Stimulated activated CD8-positive, alpha-beta memory T cell treated with anti-CD3 and anti-CD28 coated beads, Interleukin-4, amount 100 ng/mL, for 24 hours (primary cell): ENCODE measurements at regions not wholly inside any gene's neighbourhood (a gene's known extent, or its start where the extent isn't known, plus 50 kb on each side); places are given as distances from the start of the nearest gene placed in this dataset.
"Not testable (repeated sequence)": the region's sequence is repeated elsewhere in the genome, so short reads cannot be mapped to it uniquely, and the experiment has no call there.

Source experiments
- DNase-seq: peaks from one replicate; pipeline ENCODE4 v3.0.0-alpha.2; 2020; ENCODE audit warnings: low read depth

DNA sequence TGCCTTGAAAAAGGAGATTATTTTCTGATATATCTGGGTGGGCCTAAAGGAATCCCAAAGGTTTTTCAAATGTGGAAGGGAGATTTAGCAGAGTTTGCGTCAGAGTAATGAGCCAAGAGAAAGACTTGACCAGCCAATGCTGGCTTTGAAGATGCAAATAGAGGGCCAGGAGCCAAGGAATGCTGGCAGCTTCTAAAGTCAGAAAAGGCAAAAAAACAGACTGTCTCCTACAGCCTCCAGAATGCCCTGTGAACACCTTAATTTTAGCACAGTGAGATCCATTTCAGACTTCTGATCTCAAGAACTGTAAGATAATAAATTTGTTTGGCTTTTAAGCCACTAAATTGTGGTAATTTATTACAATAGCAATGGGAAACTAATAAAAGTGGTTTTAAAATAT, 122.6 kb upstream of the FREM1 start:
- no peak for DNase-seq

DNA sequence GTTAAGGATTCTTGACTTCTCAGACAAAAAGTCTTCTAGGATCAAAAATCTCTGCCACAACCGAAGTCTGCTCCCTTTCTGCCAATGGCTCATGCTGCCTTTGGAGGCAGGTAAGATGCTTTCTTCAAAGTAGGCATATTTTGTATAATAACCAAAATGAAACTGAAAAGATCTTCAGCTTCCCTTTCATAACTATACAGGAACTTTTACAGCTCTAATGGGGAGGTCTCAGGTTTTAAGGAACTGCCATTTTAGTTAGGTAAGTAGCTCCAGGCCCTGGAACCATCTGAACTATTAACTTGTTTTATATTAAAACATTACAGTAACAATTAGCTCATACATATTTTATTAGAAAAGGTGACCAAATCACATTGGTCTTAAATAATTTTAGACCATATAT, 110.9 kb upstream of the FREM1 start:
- DNase-seq: no peak

GRCh38 chr9:15018096-15018637, 107.9 kb upstream of the FREM1 start:
- DNase-seq: no peak

DNA sequence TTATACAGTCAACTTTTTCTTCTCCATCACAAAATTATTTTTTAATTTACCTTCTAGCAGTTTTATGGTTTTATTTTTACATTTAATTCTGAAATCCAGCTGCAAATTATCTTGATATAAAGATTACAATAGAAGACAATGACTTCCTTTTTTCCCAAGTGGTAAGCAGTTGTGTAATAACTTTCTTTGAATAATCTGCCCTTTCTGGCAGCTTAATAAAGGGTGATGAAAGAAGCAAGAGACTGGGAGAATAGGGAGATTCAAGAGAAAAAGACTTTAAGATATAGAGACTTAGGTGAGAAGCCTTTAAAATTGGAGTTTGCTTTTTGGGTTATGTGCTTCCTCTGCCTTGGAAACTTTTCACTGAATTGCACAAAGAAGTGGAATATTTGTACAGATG, 100.4 kb upstream of the FREM1 start:
- DNase-seq: no peak

GRCh38 chr9:15007698-15008097, 97.5 kb upstream of the FREM1 start:
- DNase-seq: no peak

GRCh38 chr9:14994738-14995137, 84.5 kb upstream of the FREM1 start:
- no peak for DNase-seq

DNA sequence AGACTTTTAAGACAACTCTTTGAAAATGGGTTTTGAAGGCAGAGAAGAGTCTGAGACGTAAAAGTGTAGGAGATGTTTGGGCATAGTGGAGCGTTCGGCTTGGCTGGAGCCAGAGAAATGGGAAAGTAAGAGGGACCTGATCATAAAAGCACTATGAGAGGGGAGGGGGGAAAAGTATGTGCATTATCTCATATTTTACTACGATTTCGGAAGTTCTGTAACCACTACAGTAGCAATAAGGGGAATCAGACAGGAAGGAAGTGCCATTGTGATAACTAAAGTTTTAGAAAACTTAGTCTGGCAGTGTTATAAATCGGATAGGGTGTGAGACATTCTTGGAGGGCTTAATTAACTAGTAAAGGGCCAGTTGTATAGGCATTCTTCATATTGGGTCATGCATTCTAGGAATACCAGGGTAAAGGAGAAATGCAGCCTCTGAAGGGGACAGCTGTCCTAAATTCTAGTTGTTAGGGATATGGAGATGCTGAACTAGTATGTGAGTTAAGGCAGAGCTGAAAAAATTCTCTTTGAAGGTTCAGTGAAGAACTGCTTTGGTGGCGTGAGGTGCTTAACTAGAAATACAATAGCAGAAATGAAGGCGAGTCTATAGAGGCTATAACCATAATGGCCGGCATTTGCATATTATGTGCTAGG, 83.8 kb upstream of the FREM1 start:
- DNase-seq: no peak

DNA sequence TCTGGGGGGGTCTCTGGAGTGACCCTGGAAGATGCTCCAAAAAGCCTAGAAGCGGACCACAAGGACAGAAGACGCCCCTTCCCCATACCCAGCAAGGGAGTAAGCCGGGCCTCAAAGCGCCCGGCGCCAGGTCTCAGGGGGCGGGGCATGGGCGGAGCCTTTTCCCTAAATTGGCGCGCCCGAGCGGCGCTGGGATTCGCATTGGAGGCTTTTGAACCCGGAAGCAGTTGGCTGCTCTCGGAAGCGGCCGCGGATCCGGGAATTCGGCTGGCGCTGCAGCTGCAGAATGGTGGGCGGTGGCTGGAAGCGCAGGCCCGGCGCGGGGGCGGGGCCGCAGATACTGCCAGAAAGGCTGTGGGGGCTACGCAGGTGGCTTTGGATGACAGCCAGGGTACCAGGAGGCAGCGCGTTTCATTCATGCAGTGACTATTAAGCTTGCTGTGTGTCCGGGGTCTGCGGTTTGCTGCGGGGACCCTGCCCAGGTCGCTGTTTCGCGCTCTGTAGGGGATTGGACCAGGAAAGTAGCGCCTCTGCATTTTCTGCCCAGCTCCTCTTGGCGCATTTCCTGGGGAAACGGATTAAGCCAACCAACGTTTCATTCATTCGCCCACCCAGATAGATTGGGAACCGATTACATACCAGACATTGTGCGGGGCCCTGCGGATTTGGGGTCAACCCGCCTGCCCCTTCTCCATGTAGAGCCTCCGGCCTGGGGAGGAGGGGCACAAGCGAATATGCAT, 83.0 kb upstream of the FREM1 start:
- peak; percentile 9 for DNase-seq

DNA sequence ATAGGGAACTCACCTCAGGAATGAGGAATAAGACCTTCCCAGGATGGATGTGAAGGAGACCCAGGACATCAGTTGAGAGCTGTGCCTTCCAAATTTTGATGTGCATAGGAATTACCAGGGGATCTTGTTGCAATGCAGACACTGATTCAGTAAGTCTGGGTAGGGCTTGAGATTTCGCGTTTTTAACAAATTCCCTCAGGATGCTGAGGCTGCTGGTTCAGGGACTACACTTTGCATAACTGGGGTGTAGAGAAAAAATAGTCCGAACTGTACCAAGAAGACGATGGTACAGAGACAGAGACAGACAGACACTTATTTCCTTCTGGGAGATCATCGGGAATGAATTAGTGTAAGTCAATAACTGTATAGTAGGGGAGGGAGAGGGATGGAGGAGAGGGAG, 82.3 kb upstream of the FREM1 start:
- DNase-seq: no peak

DNA sequence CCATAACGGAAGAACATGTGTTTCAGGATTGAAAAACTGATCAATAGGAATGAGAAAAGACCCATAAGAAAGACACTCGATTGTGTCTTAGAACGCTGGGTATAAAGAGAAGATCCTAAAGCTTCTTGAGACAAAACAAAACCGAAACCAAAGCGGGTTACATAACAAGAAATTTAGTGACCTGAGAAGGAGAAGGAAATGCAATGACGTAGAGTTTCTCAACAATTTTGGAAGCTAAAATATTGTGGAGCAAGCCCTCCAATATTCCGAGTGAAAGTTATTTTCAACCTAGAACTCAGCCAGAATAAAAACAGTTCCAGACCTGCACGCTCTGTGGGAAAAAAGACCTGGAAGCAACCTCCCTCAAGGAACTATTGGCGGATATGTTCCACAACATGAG, 81.9 kb upstream of the FREM1 start:
- DNase-seq: no peak

DNA sequence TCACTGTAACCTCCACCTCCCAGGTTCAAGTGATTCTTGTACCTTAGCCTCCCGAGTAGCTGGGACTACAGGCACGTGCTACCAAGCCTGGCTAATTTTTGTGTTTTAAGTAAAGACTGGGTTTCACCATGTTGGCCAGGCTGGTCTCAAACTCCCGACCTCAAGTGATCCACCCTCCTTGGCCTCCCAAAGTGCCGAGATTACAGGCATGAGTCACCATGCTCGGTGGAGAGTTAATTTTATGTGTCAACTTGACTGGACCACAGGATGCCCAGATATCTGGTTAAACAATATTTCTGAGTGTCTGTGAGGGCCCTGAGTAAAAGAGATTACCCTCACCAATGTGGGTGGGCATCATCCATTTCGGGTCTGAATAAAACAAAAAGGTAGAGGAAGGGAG, 80.4 kb upstream of the FREM1 start:
- DNase-seq: not testable (repeated sequence)

DNA sequence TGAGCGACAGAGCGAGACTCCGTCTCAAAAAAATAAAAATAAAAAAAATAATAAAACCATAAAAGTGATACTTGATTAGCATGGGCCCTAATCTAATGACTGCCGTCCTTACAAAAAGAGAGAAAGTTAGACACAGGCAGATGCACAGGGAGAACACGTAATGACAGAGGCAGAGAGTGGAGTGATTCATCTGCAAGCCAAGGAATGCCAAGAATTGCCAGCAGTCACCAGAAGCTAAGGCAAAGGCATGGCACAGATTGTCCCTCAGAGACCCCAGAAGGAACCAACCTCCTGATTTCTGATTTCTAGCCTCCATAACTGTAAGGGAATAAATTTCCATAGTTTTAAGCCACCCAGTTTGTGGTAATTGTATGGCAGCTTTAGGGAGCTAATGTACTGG, 79.6 kb upstream of the FREM1 start:
- no peak for DNase-seq

DNA sequence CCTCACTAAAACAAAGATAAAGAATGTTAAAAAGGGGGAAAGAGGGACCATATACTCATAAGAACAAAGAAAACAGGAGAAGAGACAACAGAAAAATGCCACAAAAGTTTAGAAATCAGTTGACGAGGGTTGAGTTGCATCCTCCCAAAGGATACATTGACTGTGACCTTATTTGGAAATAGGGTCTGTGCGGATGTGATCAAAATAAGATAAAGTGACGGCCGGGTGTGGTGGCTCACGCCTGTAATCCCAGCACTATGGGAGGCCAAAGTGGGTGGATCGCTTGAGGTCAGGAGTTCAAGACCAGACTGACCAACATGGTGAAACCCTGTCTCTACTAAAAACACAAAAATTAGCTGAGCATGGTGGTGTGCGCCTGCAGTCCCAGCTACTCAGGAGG, 79.1 kb upstream of the FREM1 start:
- DNase-seq: not testable (repeated sequence)

- no peak for DNase-seq
Measured at GRCh38 chr9:14987858-14988257, 77.6 kb upstream of the FREM1 start.

GRCh38 chr9:14985419-14985818, 75.2 kb upstream of the FREM1 start:
- DNase-seq: no peak

DNA sequence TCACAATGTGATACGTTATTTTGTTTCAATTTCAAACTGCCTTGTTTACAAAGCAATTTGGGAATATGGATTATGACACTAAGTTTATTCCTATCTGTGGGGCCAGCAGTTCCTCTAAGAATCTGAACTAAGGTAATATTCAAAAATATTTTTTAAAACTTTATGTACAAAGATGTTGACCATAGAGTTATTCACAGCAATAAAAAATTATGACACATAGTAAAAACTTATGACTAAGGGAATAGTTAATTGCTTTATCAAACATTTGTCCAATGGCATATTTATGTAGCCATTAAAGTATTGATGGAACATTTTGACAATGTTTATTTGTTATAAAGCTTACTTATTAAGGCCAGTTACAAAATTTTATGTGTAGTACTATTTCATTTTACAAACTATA, 73.4 kb upstream of the FREM1 start:
- DNase-seq: no peak

- DNase-seq: no peak
Measured at GRCh38 chr9:14981291-14981950, 71.2 kb upstream of the FREM1 start.

GRCh38 chr9:14978022-14979000, 68.1 kb upstream of the FREM1 start:
- DNase-seq: no peak

DNA sequence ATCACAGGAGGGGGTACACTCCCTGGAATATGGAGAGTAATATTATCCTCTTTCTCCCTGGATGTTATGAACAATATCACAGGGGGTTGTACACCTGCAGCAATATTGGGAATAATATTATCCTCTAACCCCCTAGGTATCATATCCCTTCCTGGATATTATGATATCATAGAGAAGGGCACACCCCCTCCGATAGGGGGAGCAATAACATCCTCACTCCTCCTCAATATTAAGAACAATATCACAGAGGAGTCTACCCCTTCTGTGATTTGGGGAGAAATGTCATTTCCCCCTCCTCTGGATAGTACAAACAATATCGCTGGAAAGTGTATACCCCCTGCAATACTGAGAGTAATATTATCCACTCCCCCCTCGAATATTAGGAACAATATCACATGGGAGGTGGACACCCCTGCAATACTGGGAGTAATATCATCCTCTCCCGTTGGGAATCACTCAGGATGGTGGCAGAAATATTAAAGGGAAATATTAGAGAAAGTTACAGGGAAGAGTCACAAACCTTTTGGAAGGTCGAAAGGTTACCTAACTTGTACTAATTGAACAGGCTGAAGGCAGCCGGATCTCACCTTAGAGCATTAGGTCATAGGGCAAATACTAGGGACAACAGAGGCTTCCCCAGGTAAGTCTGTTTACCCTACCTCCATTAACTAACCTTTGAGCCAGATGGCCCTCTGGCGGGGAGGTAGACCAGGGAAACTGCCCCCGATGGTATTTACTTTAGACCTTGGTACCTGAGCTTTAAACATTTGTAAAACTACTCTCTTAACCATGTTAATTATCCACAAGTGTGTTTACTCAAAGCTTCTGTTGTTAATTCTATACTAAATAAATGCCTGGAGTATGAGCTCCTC, 57.5 kb upstream of the FREM1 start:
- DNase-seq: no peak

GRCh38 chr9:14962193-14962882, 52.1 kb upstream of the FREM1 start:
- no peak for DNase-seq
